HG03095 (cell line): ENCODE measurements at regions not wholly inside any gene's neighbourhood (a gene's known extent, or its start where the extent isn't known, plus 50 kb on each side); places are given as distances from the start of the nearest gene placed in this dataset.

Experiments
- ATAC-seq: cut with Tn5 transposase; IDR thresholded peaks from one replicate; pipeline ENCODE4 v1.9.1; 2021; ENCODE audit warnings: moderate library complexity; ENCODE audit not compliant: unreplicated experiment

GRCh38 chr11:112728716-112729115, 232.5 kb upstream of the NCAM1 start:
- ATAC-seq: no peak

DNA sequence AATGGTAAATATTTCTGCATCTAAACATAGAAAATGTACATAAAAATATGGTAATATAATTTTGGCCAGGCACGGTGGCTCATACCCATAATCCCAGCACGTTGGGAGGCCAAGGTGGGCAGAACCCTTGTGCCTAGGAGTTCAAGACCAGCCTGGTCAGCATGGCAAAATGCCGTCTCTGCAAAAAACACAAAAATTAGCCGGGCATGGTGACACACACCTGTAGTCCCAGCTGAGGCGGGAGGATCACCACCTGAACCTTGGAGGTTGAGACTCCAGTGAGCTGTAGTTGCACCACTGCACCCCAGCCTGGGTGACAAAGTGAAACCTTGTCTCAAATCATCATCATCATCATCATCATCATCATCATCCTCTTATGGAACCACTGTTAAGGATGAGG, 230.6 kb upstream of the NCAM1 start:
- ATAC-seq: no peak

GRCh38 chr11:112731538-112731937, 229.7 kb upstream of the NCAM1 start:
- ATAC-seq: no peak

DNA sequence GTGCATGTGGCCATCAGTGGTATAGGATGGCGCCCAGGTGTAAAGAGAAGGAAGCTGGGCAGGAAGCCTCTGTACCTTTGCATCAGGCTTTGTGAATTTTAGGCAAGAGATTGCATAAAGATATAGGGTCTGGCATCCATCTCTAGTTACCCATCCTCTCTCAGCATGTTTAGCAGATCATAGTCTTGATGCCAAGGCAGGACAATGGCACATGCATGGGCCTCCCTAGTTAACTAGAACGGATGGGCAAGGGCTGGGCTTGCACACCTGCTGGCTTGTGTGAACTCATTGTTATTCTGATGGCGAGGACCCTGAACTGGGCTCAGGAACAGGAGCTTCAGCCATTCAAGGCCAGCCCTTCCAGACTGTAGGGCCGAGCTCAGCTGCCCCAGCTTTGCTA, 229.2 kb upstream of the NCAM1 start:
- no peak for ATAC-seq

GRCh38 chr11:112734207-112734606, 227.0 kb upstream of the NCAM1 start:
- no peak for ATAC-seq

DNA sequence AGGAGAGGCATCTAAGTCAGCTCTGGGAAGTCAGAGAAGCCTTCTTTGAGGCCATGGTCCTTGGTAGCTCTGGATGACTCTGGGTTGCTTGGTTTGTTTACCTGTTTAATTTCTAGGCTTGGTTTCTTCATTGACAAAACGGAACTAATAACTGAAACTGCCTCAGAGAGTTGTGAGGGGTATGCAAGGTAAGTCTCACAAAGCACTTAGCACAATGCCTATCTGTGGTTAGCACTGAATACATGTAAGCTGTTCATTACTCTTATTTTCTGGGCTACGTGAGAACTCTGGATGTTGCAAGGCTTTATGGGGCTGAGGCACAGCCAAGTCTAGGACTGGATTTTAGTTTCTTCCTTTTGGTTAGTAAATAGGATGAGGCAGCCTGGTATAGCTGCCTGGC, 225.8 kb upstream of the NCAM1 start:
- ATAC-seq: no peak

GRCh38 chr11:112744041-112744440, 217.2 kb upstream of the NCAM1 start:
- no peak for ATAC-seq

GRCh38 chr11:112745973-112746372, 215.2 kb upstream of the NCAM1 start:
- no peak for ATAC-seq

- no peak for ATAC-seq
Measured at GRCh38 chr11:112748252-112748651, 213.0 kb upstream of the NCAM1 start.

DNA sequence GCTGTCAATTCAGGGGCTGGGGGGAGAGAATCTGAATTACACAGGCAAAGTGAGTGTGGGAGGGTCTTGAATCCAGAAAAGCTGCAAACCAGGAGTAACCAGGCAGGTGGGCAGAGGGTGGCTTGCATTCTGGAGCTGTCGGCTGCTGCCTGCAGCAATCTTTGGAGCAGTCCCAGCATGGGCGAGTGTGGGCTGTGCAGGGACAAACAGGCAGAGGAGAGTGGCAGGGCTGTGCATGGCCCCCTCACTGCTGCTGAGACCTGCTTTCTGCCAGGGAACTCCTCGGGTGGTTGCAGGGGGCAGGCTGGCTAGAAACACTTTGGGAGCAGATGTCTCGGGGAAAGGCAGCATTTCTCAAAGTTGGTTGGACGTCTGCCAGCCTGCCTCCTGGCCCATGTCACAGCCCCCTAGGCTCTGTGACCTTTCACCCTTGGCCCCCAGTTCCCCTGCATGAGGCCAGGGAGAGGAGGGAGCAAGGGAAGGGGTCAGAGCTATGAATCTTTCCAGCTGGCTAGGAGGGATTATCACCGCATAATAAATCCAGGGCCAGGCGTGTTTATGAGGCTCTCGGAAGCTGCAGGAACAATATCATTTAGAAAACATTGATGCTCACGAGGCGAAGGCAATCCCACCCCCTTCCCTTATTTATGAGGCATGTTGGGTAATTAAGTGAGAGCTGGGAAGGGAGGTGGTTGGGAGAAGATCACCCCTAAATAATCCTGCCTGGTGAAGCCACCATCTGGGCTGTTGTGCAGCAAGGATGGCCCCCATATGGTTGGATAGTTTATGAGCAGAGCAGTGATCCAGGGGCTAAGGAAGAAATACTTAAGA, 212.3 kb upstream of the NCAM1 start:
- ATAC-seq: no peak

- no peak for ATAC-seq
Measured at GRCh38 chr11:112751329-112751728, 209.9 kb upstream of the NCAM1 start.

DNA sequence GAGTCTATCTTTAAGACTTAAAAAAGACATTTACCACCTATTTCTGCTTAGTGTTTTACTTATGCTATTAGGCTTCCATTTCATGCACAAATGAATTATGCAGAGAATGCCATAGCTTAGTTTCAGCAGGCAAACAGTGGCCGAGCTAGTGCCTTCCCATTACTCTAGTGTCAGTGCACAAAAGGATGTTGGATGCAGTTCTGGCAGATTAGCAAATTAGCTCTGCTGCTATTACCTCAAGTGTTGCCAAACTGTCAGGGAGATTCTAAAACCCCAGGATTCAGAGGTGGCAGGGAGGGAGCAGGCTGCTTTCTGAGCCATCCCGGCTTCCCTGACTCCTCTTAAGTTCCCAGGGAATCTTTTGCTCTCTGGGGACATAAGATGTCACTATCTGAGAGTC, 209.4 kb upstream of the NCAM1 start:
- ATAC-seq: no peak

DNA sequence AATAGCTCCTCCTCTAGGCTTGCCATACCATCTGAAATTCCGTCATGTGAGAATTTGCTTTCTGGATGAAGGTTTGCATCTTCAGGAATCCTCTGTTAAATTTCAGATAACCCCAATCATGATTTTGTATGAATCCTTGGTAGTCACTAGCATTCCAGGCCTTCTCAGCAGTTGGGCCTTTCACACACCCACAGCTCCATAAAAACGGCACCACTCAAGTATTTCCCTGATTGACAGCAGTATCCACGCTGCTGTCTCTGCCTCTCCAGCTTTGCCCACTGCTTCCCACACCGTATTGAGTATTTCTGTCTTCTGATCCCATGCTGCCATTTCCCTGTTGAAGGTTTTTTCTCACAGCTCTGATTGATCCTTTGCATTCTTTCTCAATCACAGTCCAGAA, 208.7 kb upstream of the NCAM1 start:
- ATAC-seq: no peak

DNA sequence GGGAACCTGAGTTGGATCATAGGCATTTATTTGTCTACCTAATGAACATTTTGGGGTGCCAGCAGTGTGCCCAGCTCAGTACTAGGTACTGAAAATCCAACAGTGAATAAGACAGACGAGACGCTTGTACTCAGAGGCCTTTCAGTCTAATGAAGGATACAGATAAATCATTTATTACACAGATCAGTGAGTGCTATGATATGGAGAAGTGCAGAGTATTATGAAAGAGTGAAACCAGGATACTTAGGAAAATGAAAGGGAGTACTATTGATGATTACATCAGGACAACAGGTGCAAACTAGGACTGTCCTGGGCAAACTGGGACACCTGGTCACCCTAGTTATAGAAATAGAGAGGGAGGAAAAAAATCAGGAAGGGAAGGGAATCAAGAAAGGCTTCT, 207.5 kb upstream of the NCAM1 start:
- no peak for ATAC-seq

GRCh38 chr11:112759418-112759817, 201.8 kb upstream of the NCAM1 start:
- no peak for ATAC-seq

- ATAC-seq: no peak
Measured at GRCh38 chr11:112760396-112761059, 200.7 kb upstream of the NCAM1 start.

DNA sequence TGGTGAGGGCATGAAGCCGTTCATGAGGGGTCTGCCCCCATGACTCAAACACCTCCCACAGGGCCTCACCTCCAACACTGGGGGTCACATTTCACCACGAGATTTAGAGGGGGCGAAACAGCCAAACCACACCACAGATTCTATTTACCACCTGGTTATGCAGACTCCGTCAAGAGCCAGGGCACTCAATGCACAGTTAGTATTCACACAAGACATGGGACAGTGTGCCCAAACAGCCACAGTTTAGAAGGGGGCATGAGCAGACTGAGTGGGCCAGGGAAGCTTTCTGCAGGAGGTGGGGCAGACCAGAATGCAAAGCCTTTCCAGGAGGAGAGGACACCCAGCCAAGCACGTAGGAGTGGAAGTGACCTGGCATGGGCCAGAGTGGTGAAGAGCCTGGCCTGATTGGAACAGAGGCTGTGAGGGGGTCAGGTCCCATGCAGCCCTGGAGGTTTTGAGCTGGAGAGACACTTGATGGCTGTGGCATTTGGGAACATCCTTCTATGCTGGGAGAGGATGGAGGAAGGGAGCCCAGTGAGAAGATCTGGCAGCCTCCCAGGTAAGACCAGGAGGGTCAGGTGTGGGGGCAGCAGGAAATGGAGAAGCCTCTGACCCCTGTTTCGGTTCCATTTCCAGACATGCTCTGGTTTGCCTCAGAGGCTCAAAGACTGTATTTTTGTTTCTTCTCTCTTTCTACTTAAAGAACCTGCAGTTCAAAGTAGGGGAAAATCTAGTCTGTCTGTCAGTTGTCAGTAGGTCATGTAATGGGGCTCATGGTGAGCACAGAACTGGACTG, 199.1 kb upstream of the NCAM1 start:
- no peak for ATAC-seq

DNA sequence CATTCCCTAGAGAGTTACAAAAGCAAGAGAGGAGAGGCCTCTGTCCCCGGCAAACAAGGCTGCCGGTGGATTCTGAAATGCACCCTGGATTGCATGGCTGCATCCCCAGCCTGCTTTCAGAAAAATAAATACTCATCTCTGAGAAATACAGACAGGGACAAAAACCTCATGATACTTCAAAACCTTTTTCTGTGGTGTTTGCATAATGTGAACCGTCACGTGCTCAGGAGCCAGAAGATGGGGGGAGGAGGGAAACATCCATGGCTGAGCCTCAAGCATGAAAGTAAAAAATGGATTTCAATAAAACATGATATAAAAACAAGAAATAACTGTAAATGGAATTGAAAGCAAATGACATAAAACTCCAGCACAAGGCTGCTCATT, 198.5 kb upstream of the NCAM1 start:
- ATAC-seq: no peak

DNA sequence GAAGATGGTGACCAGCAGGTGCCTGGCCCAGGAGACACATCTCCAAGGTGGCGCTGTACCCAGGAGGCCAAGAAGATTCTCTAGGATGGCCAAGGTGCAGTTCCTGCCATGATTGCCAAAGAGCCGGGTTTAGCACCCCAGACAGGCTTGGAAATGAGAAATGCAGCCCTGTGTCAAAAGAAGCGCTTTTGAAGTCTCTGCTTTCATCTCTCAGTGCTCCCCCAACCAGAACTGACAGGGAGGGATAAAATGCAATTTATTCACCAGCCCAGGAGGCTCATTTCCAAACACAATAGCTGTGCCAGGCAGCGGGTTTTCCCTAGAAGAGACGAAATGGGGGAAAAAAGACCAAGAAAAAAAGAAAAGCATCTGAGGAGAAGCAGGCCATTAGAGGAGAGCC, 195.9 kb upstream of the NCAM1 start:
- ATAC-seq: no peak

GRCh38 chr11:112769170-112769569, 192.1 kb upstream of the NCAM1 start:
- ATAC-seq: no peak

GRCh38 chr11:112769584-112769983, 191.6 kb upstream of the NCAM1 start:
- ATAC-seq: no peak

DNA sequence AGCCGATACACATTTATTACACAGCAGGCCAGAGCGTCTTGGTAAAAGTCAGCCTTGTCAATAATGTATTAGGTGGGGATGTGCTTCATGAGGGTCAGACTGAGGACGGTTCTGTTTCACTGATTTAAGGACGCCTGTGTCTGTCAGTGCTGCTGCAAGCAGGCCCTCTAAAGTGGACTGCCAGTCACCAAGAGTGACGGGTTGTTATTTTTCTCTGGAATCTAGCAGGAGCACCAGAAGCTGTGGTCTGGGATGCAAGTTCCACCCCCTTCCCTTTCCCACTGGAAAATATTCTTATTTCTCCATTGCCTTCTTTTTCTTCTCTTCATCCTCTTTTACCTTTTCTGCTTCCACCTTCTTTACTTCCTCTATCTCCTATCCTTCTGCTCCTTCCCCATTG, 191.2 kb upstream of the NCAM1 start:
- ATAC-seq: no peak
